ENCODE measurements at regions not wholly inside any gene's neighbourhood (a gene's known extent, or its start where the extent isn't known, plus 50 kb on each side); places are given as distances from the start of the nearest gene placed in this dataset.

DNA sequence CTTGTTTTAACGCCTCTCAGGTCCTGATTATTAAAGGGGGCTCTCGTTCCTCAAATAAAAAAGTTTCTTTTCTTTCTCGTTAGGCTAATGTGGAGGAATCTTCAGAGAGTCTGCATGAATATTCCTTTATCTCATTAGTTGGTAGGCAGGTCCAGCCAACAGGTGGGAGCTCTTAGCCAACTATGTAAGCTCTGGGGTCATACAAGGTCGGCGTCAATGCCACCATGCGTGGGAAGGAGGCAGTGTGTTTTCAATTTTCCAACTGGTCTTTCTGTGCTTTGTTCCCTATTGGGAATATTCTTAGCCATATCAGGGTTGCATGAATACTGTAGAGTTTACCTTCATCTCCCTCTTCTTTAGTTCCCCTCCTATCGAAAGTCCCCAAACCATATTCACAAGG is 118.5 kb upstream of the SVIL start:
- Histone ChIP-seq H3K36me3 (ENCODE audit: insufficient read depth) (no peaks in the 10 kb centered on the region), H3K4me3 (IDR thresholded peaks at IDR 0.05; ENCODE audit: insufficient read depth, low read depth, low read length) (no peak overlapping the region), H3K79me2 (ENCODE audit: insufficient read depth, low read depth) (no peaks in the 10 kb centered on the region), H4K20me1 (ENCODE audit: insufficient read depth) (no peaks in the 10 kb centered on the region), H3K4me1 (ENCODE audit: low read depth, poor library complexity, severe bottlenecking) (no peaks in the 10 kb centered on the region), H3K9ac (no peak overlapping the region), H3K4me2 (no peak overlapping the region), H2AFZ (ENCODE audit: low read depth) (no peak overlapping the region), H3K27ac (no peak overlapping the region), H3K27me3 (ENCODE audit: insufficient read depth, low read depth) (no peaks in the 10 kb centered on the region)
- TF ChIP-seq, protein P1, sequence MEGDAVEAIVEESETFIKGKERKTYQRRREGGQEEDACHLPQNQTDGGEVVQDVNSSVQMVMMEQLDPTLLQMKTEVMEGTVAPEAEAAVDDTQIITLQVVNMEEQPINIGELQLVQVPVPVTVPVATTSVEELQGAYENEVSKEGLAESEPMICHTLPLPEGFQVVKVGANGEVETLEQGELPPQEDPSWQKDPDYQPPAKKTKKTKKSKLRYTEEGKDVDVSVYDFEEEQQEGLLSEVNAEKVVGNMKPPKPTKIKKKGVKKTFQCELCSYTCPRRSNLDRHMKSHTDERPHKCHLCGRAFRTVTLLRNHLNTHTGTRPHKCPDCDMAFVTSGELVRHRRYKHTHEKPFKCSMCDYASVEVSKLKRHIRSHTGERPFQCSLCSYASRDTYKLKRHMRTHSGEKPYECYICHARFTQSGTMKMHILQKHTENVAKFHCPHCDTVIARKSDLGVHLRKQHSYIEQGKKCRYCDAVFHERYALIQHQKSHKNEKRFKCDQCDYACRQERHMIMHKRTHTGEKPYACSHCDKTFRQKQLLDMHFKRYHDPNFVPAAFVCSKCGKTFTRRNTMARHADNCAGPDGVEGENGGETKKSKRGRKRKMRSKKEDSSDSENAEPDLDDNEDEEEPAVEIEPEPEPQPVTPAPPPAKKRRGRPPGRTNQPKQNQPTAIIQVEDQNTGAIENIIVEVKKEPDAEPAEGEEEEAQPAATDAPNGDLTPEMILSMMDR (conservative IDR thresholded peaks at IDR 0.05; ENCODE audit: low read depth, low read length): no peak

DNA sequence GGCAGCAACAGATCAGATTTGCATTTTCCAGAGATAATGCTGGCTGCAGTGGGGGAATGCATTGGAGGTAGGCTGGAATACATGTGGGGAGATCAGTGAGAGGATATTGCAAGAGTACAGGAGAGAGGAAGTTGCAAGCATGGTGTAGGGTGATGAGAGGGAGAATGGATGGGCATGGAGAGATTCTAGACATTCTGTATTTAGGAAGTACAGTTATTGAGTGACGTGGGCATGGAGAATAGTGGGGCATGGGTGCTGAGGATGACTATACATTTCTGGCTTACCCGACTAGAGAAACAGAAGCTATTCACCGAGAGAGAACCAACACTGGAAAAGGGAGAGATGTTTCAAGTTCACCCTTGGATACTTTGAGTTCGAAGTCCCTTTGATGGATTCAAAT is 116.9 kb upstream of the SVIL start:
- no peak overlapping the region for H3K27ac ChIP-seq
- H3K36me3 ChIP-seq (ENCODE audit: insufficient read depth): no peaks in the 10 kb centered on the region

DNA sequence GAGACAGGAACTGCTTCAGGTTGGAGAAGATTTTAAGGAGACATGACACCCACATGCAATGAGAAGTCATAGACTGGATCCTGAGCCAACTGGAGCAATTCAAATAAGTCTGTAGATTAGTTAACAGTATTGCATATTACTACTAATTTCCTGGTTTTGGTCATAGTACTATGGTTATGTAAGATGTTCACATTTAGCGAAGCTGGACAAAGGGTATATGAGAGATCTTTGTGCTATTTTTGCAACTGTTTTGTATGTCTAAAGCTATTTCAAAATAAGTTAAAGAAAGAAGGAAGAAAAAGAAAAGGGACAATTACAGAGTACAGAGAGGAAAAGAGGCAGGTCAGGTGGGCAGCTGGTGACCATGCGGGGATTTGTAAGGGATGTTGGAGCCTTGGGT is 116.5 kb upstream of the SVIL start:
- TF ChIP-seq, protein P1 (conservative IDR thresholded peaks at IDR 0.05; ENCODE audit: low read depth, low read length): no peak
- no peaks in the 10 kb centered on the region for H3K4me1 ChIP-seq (ENCODE audit: low read depth, poor library complexity, severe bottlenecking)

More for the DNA sequence above, 116.9 kb upstream of the SVIL start:
- H3K4me1 ChIP-seq (ENCODE audit: low read depth, poor library complexity, severe bottlenecking): no peaks in the 10 kb centered on the region
- no peaks in the 10 kb centered on the region for H4K20me1 ChIP-seq (ENCODE audit: insufficient read depth)
- H3K9ac ChIP-seq: no peak overlapping the region
- TF ChIP-seq, protein P1 (conservative IDR thresholded peaks at IDR 0.05; ENCODE audit: low read depth, low read length): no peak
- H3K4me3 ChIP-seq (IDR thresholded peaks at IDR 0.05; ENCODE audit: insufficient read depth, low read depth, low read length): no peak overlapping the region
- H3K4me2 ChIP-seq: no peak overlapping the region
- no peaks in the 10 kb centered on the region for H3K27me3 ChIP-seq (ENCODE audit: insufficient read depth, low read depth)
- H3K79me2 ChIP-seq (ENCODE audit: insufficient read depth, low read depth): no peaks in the 10 kb centered on the region
- no peak overlapping the region for H2AFZ ChIP-seq (ENCODE audit: low read depth)

DNA sequence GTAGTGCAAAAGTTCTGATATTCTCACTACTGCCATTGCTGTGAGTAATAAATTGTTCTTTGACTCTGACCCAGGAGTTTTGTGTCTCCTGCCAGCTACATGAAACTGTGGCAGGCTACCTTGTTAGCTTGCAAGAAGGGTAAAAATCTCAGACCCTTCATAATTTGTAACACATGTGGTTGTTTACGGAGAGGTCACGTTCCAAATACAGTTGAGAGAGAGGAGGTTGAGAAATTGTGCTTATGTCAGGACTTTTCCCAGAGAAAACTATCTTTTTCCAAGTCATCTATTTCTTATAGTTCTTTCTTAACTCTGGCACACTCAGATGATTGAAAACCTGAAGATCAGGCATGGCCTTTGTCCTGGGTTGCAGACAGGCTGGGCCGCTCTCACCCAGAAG is 114.4 kb upstream of the SVIL start:
- Histone ChIP-seq H3K27ac (no peak overlapping the region), H3K4me3 (IDR thresholded peaks at IDR 0.05; ENCODE audit: insufficient read depth, low read depth, low read length) (no peak overlapping the region), H3K4me2 (no peak overlapping the region), H2AFZ (ENCODE audit: low read depth) (no peak overlapping the region), H3K9ac (no peak overlapping the region), H3K4me1 (ENCODE audit: low read depth, poor library complexity, severe bottlenecking) (no peaks in the 10 kb centered on the region), H4K20me1 (ENCODE audit: insufficient read depth) (no peaks in the 10 kb centered on the region), H3K79me2 (ENCODE audit: insufficient read depth, low read depth) (no peaks in the 10 kb centered on the region), H3K27me3 (ENCODE audit: insufficient read depth, low read depth) (no peaks in the 10 kb centered on the region), H3K36me3 (ENCODE audit: insufficient read depth) (no peaks in the 10 kb centered on the region)
- TF ChIP-seq, protein P1 (conservative IDR thresholded peaks at IDR 0.05; ENCODE audit: low read depth, low read length): no peak

More for the DNA sequence above, 116.5 kb upstream of the SVIL start:
- no peaks in the 10 kb centered on the region for H3K36me3 ChIP-seq (ENCODE audit: insufficient read depth)
- H3K4me3 ChIP-seq (IDR thresholded peaks at IDR 0.05; ENCODE audit: insufficient read depth, low read depth, low read length): no peak overlapping the region
- no peaks in the 10 kb centered on the region for H4K20me1 ChIP-seq (ENCODE audit: insufficient read depth)
- H3K79me2 ChIP-seq (ENCODE audit: insufficient read depth, low read depth): no peaks in the 10 kb centered on the region
- no peak overlapping the region for H3K27ac ChIP-seq
- no peak overlapping the region for H3K4me2 ChIP-seq
- H3K27me3 ChIP-seq (ENCODE audit: insufficient read depth, low read depth): no peaks in the 10 kb centered on the region
- no peak overlapping the region for H3K9ac ChIP-seq
- H2AFZ ChIP-seq (ENCODE audit: low read depth): no peak overlapping the region

Measured in KMS-11 (cell line).